Posterior vena cava (tissue), 2 donors: ENCODE measurements at regions not wholly inside any gene's neighbourhood (a gene's known extent, or its start where the extent isn't known, plus 50 kb on each side); places are given as distances from the start of the nearest gene placed in this dataset.

Experiments used
- DNase-seq: peaks from one replicate; pipeline ENCODE4 v3.0.0-alpha.2; 2020; ENCODE audit warnings: low spot score
- intact Hi-C, 2 donors: fragments of 100-400 bp; cut with DNase I; formaldehyde crosslinking; loops; one replicate each; pipeline versions ENCODE4 v1.14.1 to v1.14.2; 2022 to 2023
- donor health status: DM: yes; HTN: yes; CAD: no.
- donor health status: DM: yes; HTN: yes; CAD: no.

DNA sequence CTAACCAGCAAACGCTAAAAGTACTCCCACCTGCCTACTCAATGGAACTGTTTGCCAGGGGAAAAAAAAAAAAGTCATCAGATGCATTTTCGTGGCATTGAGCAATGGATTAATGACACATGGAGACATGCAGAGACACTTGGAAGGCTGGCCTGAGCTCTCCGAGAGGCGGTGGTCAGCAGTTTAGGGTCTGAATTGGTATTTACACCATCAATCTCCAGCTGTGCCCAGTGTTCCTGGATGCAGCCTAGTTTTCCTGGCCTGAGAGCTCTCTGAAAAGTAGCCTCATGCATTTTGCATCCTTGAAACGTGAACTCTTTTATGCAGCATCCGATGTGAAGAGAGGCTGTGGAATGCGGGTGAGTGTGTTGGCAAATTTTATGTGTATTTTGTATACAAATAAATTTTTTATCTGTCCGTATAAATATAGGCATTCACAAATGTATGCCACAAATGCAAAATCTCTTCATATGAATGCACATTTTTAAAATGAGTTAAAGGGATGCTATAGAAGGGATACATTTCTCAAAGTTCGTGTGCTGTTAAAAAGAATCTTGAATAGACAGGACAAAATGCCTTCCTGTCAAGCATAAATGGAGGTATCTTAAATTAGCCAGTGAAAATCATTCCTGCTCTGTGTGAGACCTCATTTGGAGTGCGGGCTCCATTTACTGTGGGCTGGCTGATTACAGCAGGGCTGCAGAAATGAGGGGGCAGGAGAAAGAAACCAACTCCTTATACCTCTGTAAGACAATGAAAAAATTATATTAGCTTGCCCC lies 137.7 kb upstream of the PFKP start:
- no peak for DNase-seq
- intact Hi-C loops, result loop anchor here (5.0 to 10.0 kb wide), 2 partner anchors 105 to 113 kb away; no protein-coding TSS in a partner anchor

DNA sequence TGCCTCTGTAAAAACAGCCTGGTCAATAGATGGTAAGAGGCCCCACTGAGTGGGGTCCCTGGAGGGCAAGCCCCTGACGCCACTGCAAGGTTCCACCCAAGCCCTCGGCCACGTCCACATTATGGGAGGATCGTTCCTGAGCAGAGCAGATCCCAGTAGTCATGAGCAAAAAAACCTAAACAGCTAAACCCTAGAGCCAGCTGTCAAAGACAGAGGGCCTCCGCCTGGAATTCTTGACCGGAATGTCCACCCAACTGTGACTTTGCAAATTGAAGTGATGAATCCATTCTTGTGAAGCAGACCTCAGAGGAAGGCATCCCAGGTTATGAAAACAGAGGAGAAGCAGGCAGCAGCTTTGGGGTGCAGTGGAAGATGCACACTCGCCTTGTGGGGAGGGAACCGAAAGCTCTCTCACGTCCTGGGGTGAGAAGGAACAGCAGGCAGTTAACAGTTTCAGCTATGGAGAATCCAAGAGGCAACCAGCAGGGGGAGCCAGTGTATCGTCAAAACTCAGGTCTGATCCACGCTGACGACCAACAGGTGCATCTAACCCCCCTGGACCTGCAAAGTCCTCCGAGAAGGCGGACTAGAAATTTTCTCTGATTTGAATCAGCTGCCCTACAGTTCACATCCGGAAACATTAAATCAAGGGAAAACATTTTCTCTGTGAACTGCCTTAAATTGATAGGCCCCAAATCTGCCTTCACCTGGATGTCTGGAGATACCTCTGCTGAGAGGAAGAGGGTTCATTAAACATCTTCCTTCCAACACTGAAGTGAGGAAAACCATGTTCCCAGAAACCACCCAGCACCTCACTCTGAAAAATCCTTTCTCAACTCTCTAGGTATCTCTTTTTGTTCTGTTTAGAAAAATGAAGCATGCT lies 139.1 kb upstream of the PFKP start:
- no peak for DNase-seq
- intact Hi-C loops, result loop anchor here in 1 of 2 donors (5.0 kb wide), 1 partner anchor 114 kb away; no protein-coding TSS in a partner anchor

DNA sequence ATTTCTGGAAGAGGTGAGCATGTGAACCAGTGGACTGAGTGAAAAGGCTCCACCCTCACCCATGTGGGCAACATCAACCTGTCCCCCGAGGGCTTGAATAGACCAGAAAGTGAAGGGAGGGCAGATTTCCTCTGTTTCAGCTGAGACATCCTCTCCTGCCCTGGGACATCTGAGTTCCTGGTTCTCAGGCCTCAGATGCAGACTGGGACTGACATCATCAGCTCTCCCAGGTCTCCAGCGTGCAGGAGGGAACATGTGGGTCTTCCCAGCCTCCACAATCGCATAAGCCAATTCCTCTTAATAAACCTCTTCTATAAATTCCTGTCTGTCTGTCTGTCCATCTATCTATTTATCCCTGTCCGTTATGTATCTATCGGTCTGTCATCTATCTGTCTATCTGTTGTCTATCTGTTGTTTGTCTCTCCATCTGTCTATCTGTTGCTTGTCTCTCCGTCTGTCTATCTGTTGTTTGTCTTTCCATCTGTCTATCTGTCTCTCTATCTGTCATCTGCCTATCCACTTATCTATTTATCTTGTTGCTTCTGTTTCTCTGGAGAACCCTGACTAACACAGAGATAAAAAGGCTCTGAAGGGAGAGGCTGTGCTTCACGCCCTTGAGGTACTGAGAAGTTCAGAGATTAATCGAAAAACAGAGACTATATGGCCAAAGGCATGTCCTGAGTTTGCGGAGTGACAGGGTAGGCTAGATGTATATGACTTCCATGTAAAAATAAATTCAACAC lies 140.3 kb upstream of the PFKP start:
- DNase-seq, result no peak
- intact Hi-C loops, result loop anchor here in 1 of 2 donors (5.0 kb wide), 1 partner anchor 115 kb away; no protein-coding TSS in a partner anchor

DNA sequence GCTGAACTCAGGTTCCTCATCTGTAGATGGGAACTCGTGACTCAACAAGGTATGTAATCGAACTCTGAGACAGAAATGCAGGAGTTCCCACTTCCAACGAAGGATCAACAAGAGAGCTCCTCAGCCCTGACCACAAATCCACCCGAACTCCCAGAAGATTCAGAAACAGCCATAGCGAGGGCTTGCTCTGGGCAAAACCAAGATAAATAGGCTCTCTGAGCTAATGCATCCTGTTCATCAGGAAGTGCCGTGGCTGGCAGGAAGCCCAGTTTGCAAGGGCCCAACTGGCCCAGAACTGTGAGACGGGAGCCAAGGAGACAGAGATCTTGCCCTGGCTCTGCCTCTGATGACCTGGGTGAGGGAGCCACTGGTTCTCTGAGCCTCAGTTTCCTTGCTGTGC lies 141.7 kb upstream of the PFKP start:
- DNase-seq, result peak; percentile 91
- intact Hi-C loops, result loop anchor here in 1 of 2 donors (5.0 kb wide), 1 partner anchor 117 kb away; no protein-coding TSS in a partner anchor

DNA sequence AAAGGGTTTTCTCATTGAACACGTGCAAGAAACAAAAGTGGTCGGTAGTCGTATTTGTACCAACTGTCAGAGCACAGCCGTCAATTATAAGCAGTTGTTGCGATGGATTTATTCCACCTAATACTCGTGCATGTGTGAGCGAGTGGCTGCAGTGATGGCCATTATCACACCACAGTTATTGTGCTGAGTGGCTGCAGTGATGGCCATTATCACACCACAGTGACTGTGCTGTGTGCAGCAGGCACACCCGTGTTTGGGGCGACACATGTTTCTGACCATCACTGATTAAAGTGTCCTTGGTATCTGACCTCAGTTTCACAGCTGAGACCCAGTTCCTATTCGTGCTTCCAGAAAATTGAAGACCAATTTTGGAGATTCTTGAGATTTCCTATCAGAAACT lies 142.9 kb upstream of the PFKP start:
- intact Hi-C loops, result no loop called here
- DNase-seq, result no peak

GRCh38 chr10:2921956-2922680 lies 145.2 kb upstream of the PFKP start:
- intact Hi-C loops, result loop anchor here in 1 of 2 donors (1.0 kb wide), 1 partner anchor 12 kb away; no protein-coding TSS in a partner anchor
- DNase-seq, result no peak

DNA sequence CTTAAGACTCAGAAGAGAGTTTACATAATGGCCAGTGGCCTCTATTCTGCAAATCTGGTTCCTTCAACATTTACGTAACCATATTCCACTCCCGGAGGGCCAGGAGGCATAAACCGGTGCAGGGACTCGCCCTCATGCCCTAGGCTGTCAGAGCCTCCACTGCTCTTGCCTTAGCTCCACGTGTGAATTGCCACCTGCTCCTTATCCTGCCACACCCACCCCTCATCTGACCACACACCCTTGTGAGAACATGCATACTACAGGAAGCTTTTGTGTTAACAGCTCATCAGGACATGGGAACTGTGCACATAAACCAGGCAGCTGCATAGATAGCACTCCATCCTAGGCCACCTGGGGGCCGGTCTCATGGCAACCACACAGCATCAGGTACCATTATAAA lies 146.7 kb upstream of the PFKP start:
- intact Hi-C loops, result loop anchor here in 1 of 2 donors (1.0 kb wide), 1 partner anchor 10 kb away; no protein-coding TSS in a partner anchor
- no peak for DNase-seq

DNA sequence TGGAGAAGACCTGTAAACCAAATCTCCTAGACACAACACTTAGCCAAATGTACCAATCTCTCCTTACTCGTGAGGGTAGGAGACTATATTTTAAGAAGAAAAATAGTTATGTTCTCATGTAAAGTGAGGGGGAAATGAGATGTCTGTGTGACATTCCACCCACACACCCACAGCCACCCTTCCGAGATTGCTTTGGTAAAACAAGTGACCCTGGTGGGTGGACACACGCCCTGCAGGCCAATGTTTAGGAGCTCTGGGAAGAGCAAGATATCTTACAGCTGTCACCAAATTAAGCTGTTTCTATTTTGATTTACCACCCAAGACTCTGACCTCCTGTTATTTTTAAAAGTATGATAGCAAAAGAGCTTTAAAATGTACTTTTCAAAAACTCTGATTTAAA lies 147.2 kb upstream of the PFKP start:
- intact Hi-C loops, result no loop called here
- DNase-seq, result no peak

- intact Hi-C loops, result no loop called here
- no peak for DNase-seq
Measured at GRCh38 chr10:2919016-2919415, 148.3 kb upstream of the PFKP start.

- DNase-seq, result no peak
- intact Hi-C loops, result no loop called here
Measured at GRCh38 chr10:2918489-2918888, 148.9 kb upstream of the PFKP start.

DNA sequence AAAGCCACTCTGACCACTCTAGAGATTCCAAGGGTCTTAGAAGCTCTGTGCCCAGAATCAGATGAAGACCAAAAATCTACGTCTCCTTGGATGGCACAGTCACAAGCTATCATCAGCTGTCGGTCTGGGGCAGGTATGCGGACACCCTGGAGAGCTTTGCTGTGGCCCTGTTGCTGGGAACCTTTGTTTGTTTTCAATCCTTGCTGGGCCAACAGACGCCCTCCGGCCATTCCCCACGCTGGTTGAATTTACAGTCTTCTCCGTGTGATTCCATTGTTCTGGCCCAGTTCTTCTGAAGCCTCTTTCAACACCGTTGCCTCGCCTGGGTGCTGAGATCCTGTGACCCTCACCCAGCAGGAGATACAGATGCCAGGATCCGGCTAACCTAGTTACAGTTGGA lies 149.4 kb upstream of the PFKP start:
- DNase-seq, result no peak
- intact Hi-C loops, result no loop called here

GRCh38 chr10:2915412-2915811 lies 151.9 kb upstream of the PFKP start:
- DNase-seq, result no peak

GRCh38 chr10:2914741-2915140 lies 152.6 kb upstream of the PFKP start:
- intact Hi-C loops, result no loop called here

More at GRCh38 chr10:2915412-2915811, 151.9 kb upstream of the PFKP start:
- intact Hi-C loops, result no loop called here

DNA sequence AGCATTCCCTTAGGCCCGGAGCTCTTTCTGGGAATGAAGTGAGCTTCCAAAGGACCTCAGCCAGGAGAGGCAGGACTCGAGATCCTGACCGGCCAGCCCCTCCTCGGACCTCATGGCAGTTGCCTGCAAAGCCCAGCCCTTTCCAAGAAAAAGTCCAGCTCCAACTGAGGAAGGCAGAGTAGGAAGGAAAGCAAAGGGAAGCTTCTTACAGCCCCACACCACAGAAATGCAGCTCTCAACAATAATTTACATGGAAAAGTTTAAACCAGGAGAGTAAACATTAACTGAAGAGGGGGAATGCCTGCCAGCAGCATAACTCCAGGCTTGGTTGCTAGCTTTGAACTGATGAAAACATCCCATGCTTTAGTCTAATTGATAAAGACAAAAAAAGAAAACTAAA lies 153.9 kb upstream of the PFKP start:
- intact Hi-C loops, result no loop called here
- no peak for DNase-seq

More at GRCh38 chr10:2914741-2915140, 152.6 kb upstream of the PFKP start:
- DNase-seq, result no peak

DNA sequence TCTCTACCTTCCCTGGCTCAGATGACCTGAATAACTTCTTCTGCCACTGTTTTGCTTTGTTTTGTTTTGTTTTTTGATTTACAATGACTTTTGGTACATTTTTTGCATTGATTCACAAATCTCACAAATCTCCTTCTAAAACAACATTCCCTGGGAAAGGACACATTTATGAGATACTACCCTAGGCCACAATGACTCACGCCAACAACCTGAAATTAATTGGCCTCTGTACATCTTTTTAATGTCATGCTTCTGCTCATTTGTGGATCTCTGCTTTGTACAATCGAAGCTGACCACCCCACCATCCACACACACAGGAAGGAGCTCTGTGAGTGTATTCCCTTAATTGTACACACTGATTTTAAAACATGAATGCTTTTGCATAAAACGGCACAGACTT lies 156.7 kb upstream of the PFKP start:
- DNase-seq, result no peak
- intact Hi-C loops, result loop anchor here in 1 of 2 donors (1.0 kb wide), 1 partner anchor 11 kb away; no protein-coding TSS in a partner anchor

DNA sequence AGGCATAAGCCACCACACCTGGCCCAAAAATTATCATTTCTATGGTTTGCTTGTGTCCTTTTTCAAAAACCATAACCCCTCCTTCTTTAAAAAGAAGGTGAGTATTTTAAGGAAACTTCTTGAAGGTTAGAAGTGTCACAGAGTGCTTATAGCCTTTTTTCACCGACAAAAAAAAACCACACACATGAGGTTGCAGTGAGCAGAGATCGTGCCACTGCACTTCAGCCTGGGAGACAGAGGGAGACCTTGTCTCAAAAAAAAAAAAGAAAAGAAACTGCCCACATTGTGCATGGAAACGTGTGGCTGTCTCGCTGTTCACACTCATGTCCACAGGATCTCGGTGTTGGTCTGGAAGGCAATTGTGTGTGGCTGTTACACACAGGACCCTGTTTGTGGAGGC lies 157.4 kb upstream of the PFKP start:
- intact Hi-C loops, result loop anchor here in 1 of 2 donors (1.0 kb wide), 1 partner anchor 11 kb away; no protein-coding TSS in a partner anchor
- no peak for DNase-seq

GRCh38 chr10:2908851-2909630 lies 158.3 kb upstream of the PFKP start:
- intact Hi-C loops, result no loop called here
- DNase-seq, result no peak

- intact Hi-C loops, result no loop called here
- no peak for DNase-seq
Measured at GRCh38 chr10:2906974-2907373, 160.4 kb upstream of the PFKP start.
